Urothelium cell line (cell line): ENCODE measurements at regions not wholly inside any gene's neighbourhood (a gene's known extent, or its start where the extent isn't known, plus 50 kb on each side); places are given as distances from the start of the nearest gene placed in this dataset.
"Not testable (repeated sequence)": the region's sequence is repeated elsewhere in the genome, so short reads cannot be mapped to it uniquely, and the experiment has no call there.

Experiments
- DNase-seq: peaks from one replicate; pipeline ENCODE4 v3.0.0; 2011; ENCODE audit warnings: low spot score, mixed read lengths
- FAIRE-seq: peaks from 2 replicates; lab custom pipeline; 2011; peaks lifted over from hg19 to GRCh38; lab: Jason Lieb, UNC

GRCh38 chr13:33410619-33411018, 125.1 kb upstream of the STARD13 start:
- FAIRE-seq (no peak), DNase-seq (no peak)

DNA sequence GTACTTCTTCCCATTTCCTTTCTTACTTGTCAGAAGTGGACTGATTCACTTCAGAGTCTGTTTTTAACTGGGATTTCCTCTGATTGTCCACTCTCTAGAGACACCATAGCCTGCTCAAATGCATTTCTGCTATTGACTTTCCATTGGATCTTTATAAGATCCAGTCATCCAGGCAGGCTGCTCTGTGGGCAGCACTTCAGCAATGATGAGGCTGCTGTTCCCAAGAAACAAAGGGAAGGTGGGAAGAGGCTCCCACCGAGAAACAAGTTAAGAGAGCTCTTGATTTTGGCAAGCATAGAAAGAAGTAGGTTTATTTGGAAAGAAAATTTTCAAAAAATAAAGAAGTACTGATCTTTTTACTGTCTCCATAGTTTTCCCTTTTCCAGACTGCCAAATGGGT, 125.8 kb upstream of the STARD13 start:
- FAIRE-seq, result no peak
- no peak for DNase-seq

- FAIRE-seq, result no peak
- DNase-seq, result no peak
Measured at GRCh38 chr13:33415822-33416221, 130.3 kb upstream of the STARD13 start.

DNA sequence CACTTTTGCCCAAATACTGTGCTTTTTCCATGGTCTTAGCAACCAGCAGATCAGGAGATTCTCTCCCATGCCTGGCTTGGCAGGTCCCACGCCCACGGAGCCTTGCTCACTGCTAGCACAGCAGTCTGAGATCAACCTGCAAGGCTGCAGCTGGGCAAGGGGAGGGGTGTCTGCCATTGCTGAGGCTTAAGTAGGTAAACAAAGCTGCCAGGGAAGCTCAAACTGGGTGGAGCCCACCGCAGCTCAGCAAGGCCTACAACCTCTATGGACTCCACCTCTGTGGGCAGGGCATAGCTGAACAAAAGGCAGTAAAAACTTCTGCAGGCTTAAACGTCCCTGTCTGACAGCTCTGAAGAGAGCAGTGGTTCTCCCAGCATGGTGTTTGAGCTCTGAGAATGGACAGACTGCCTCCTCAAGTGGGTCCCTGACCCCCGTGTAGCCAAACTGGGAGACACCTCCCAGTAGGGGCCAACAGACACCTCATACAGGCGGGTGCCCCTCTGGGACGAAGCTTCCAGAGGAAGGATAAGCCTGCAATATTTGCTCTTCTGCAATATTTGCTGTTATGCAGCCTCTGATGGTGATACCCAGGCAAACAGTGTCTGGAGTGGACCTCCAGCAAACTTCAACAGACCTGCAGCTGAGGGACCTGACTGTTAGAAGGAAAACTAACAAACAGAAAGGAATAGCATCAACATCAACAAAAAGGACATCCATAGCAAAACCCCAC, 132.8 kb upstream of the STARD13 start:
- not testable (repeated sequence) for DNase-seq, FAIRE-seq

DNA sequence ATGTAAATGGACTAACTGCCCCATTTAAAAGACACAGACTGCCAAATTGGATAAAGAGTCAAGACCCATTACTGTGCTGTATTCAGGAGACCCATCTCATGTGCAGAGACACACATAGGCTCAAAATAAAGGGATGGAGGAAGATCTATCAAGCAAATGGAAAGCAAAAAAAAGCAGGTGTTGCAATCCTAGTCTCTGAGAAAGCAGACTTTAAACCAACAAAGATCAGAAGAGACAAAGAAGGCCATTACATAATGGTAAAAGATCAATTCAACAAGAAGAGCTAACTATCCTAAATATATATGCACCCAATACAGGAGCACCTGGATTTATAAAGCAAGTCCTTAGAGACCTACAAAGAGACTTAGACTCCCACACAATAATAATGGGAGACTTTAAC, 134.6 kb upstream of the STARD13 start:
- not testable (repeated sequence) for FAIRE-seq, DNase-seq

DNA sequence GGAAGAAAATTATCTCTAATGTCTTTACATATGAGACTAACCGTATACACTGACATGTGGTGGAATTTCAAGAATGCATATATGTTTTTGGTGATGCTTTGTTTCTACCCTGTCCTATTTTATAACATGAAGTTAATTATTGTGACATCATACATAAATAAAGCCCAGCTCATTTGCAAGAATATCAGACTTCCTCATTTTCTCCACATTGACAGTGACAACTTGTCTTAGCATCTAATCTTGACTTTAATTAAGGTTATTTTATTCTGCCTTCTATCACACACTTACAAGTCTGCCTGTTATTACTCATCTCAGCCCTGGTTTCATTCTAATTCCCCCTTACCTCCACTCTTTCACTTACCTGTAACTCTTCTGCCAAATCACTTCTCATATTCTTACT, 140.6 kb upstream of the STARD13 start:
- FAIRE-seq (no peak), DNase-seq (no peak)

GRCh38 chr13:33433316-33433715, 147.8 kb upstream of the STARD13 start:
- no peak for FAIRE-seq

GRCh38 chr13:33434676-33435075, 149.1 kb upstream of the STARD13 start:
- DNase-seq (no peak), FAIRE-seq (no peak)

More at GRCh38 chr13:33433316-33433715, 147.8 kb upstream of the STARD13 start:
- DNase-seq, result no peak

GRCh38 chr13:33435207-33435606, 149.7 kb upstream of the STARD13 start:
- DNase-seq, result no peak
- FAIRE-seq, result no peak

- DNase-seq, result no peak
- no peak for FAIRE-seq
Measured at GRCh38 chr13:33438918-33439317, 153.4 kb upstream of the STARD13 start.

- DNase-seq (peak; percentile 18), FAIRE-seq (no peak)
Measured at GRCh38 chr13:33441015-33441414, 155.5 kb upstream of the STARD13 start.

- DNase-seq, result no peak
- no peak for FAIRE-seq
Measured at GRCh38 chr13:33445024-33445423, 159.5 kb upstream of the STARD13 start.

GRCh38 chr13:33445476-33445875, 159.9 kb upstream of the STARD13 start:
- DNase-seq (no peak), FAIRE-seq (no peak)

- DNase-seq (no peak), FAIRE-seq (no peak)
Measured at GRCh38 chr13:33446821-33447725, 161.5 kb upstream of the STARD13 start.

GRCh38 chr13:33448889-33449288, 163.3 kb upstream of the STARD13 start:
- FAIRE-seq (no peak), DNase-seq (no peak)

- FAIRE-seq (no peak), DNase-seq (no peak)
Measured at GRCh38 chr13:33450956-33451709, 165.6 kb upstream of the STARD13 start.

- FAIRE-seq, result no peak
- DNase-seq, result no peak
Measured at GRCh38 chr13:33452873-33453517, 167.4 kb upstream of the STARD13 start.

DNA sequence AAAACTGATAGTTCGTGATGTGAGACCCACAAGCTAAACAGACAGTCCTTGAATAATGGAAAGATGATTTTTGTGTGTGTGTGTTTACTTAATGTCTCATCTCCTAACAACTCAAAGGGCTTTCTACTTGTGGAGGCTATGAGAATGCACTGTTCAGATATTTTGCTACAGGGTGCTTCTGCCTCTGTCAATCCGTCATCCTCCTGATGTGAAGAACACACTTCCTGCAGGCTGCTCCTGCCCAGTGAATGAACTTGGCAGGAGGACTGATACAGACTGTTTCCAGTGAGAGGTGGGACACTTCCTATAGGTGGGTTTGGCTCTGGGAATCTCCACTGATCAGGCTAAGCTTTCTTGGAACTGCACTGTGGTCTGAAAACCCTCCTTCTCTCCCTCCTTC, 168.4 kb upstream of the STARD13 start:
- no peak for FAIRE-seq
- DNase-seq, result no peak

DNA sequence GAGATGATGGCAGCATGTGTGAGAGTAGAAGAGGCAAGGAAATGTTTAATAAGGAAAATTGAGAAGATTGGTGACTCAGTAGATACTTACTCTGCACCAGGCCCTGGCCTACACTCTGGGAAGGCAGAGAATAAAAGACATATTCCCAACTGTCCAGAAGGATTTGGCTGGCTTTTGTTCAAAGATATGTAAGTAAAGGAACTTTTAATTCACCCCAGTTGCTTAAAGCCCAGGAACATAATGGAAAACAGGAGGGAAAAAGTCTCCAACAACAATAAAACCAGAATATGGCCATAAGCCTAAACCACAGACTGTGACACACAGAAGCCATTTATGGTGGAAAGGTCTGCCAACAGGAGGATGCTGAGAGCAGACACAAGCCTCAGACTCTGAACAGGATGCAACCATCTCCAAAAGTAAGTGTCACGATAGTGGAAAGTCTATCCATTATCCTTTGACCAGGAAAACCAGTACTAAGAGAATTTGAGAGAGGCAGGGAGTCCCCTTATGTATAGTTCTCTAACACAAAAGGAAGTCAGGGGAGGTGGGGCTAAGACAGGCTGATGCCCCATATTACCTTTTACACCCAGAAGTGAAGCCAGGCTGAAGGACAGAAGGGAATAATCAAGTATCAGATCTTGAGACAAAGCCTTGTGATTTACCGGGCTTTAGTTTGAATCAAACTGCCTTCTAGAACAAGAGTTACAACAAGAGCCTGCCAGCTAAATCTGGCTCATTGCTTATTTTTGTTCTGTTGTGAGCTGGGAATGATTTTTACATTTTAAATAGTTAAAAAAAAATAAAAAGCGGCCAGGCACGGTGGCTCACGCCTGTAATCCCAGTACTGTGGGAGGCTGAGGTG, 169.5 kb upstream of the STARD13 start:
- DNase-seq (no peak), FAIRE-seq (no peak)

GRCh38 chr13:33459702-33460101, 174.1 kb upstream of the STARD13 start:
- FAIRE-seq, result no peak
- no peak for DNase-seq
